LNCAP (cell line): ENCODE measurements at regions not wholly inside any gene's neighbourhood (a gene's known extent, or its start where the extent isn't known, plus 50 kb on each side); places are given as distances from the start of the nearest gene placed in this dataset.

Source experiments
- CTCF ChIP-seq: fragments of 450-650 bp; IDR thresholded peaks from 2 replicates; pipeline ENCODE4 v1.5.1; 2017; ENCODE audit warnings: mild to moderate bottlenecking

DNA sequence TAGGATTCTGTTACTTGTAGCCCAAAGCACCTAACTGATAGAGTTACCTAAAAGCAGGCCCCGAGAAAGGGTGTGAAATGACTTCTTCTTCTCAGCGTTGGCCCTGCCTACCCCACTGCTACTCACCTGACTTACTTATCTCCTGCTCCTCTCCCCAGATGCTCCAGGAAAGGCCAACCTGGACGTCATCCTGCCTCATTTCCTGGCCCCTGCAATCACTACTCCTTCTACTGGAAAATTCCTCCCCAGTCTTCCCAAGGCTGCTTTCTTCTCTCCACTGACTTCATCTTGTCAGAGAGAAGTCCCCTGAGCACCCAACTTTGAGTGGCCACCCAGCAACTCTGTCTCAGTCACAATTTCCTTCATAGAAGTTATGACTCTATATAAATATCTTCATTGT lies 63.4 kb upstream of the KLF7 start:
- no peak for TF ChIP-seq CTCF

GRCh38 chr2:207230261-207231105 lies 64.7 kb upstream of the KLF7 start:
- TF ChIP-seq CTCF = peak; percentile 41; the same call in 1 of the 2 replicates

DNA sequence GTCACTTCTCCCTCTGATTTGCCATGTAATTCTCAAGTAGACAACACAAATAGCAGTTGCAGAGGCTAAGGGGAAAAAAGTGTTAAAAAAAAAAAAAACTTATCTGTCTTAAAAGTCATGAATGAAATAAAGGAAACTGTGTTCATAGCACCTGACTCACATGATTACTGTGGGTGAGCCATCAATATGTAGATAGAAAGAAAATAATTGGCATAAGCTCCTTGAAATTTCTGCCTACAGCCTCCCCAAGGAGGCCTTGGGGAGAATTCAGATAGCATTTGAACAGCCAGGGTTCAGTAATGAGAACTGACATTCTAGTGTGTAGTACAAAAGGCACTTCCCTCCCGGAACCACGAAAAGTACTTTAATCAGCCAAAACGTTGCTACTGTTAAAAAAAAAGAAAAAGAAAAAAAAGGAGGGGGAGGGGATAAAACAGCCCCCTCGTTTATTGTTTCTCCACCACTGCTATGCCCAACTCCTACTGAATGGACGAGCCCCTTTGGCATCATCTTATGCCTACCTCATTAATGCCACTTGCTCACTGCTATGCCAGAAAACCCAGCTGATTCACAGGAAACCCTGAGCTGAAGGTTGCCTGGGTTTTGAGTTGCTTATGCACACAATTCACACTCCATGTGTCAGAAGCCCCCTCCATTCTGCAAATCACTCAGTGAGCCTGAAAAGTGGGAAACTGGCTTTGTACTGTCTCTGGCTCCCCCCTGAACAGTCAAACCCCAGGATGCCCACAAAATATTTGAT lies 65.5 kb upstream of the KLF7 start:
- TF ChIP-seq CTCF = no peak

GRCh38 chr2:207231967-207232366 lies 66.2 kb upstream of the KLF7 start:
- TF ChIP-seq CTCF = no peak

DNA sequence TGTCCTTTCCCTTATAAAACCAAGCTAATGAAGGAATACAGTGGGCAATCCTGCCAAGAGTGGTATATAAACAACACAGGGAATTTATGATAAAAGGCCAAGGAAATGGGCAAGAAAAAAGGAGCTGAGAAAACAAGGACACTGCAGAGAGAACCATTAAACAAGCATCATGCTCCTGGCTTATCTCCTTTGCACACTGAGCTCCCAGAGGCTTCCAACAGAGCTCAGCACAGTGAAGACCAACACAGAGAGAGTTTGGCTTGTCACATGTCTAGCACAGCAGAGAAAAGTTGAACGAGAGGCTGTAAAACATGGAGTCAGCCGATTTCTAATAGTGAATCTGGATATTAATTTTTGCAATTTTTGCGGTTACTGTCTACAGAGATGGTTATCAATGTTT lies 68.0 kb upstream of the KLF7 start:
- no peak for TF ChIP-seq CTCF

- TF ChIP-seq CTCF = no peak
Measured at GRCh38 chr2:207235621-207236020, 69.9 kb upstream of the KLF7 start.

DNA sequence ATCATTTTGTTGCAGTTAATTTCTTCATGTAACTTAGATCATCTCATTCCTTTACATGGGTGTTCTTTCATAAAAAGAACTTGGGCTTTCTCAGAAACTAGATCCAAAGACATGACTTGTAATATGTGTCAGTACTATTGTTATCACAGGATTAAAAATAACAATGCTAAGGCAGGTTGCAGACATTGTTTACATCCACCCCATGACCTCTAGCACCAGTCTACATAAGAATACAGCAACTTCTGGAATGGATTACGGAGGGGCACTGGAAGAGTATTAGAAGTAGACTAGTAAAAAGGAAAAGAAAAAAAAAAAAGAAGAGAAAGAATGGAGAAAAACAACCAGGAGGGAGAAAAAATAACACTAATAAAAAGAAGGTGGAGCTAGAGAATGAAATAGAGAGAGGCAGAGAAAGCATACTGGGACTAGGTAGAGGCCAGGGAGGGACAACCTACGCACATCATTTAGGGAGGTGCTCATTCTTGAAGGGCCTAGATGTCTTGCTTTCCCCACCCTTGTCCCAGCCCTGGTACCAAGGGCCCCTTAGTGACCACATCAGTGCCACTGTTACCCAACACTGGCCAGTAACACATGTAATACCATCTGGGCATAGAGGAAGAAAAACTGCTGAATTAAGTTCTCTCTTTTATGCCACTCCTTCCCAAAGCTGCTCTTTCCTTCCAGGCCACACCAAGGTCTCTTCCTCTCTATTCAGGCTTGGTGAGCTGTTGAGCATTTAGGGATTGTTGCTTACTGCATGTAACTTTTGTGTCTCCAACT lies 70.6 kb upstream of the KLF7 start:
- no peak for TF ChIP-seq CTCF
